HG02571 (cell line): ENCODE measurements at regions not wholly inside any gene's neighbourhood (a gene's known extent, or its start where the extent isn't known, plus 50 kb on each side); places are given as distances from the start of the nearest gene placed in this dataset.
"Not testable (repeated sequence)": the region's sequence is repeated elsewhere in the genome, so short reads cannot be mapped to it uniquely, and the experiment has no call there.

Experiments used
- ATAC-seq: cut with Tn5 transposase; IDR thresholded peaks from one replicate; pipeline ENCODE4 v1.9.1; 2021; ENCODE audit warnings: mild to moderate bottlenecking, moderate library complexity; ENCODE audit not compliant: unreplicated experiment

GRCh38 chr9:61817127-61817705, 627.4 kb downstream of the SPATA31A7 start:
- ATAC-seq, result not testable (repeated sequence)

- peak; percentile 62 for ATAC-seq
Measured at GRCh38 chr9:61853624-61854259, 663.9 kb downstream of the SPATA31A7 start.

GRCh38 chr9:61854260-61854640, 664.4 kb downstream of the SPATA31A7 start:
- ATAC-seq, result not testable (repeated sequence)

- ATAC-seq, result peak; percentile 76
Measured at GRCh38 chr9:61856283-61856682, 666.4 kb downstream of the SPATA31A7 start.

GRCh38 chr9:61856858-61857453, 667.1 kb downstream of the SPATA31A7 start:
- ATAC-seq, result not testable (repeated sequence)

GRCh38 chr9:61857709-61858351, 668.0 kb downstream of the SPATA31A7 start:
- ATAC-seq, result peak; percentile 61

- ATAC-seq, result not testable (repeated sequence)
Measured at GRCh38 chr9:61862431-61862971, 672.7 kb downstream of the SPATA31A7 start.

- not testable (repeated sequence) for ATAC-seq
Measured at GRCh38 chr9:61864463-61864862, 674.6 kb downstream of the SPATA31A7 start.

- ATAC-seq, result not testable (repeated sequence)
Measured at GRCh38 chr9:61868965-61869364, 679.1 kb downstream of the SPATA31A7 start.

GRCh38 chr9:61872329-61872728, 682.5 kb downstream of the SPATA31A7 start:
- ATAC-seq, result not testable (repeated sequence)
